Epithelial cell of prostate (primary cell): ENCODE measurements at regions not wholly inside any gene's neighbourhood (a gene's known extent, or its start where the extent isn't known, plus 50 kb on each side); places are given as distances from the start of the nearest gene placed in this dataset.

Experiments used
- DNase-seq: peaks from one replicate; pipeline ENCODE4 v3.0.0-alpha.2; 2011; ENCODE audit warnings: low read depth, low spot score
- H3K27ac ChIP-seq: fragments of 450-650 bp; 2 replicates; pipeline ENCODE4 v1.5.1; 2017; ENCODE audit warnings: mild to moderate bottlenecking

GRCh38 chr4:146998157-146998556 lies 52.5 kb upstream of the TTC29 start:
- H3K27ac ChIP-seq = no peak overlapping the region
- DNase-seq = no peak

DNA sequence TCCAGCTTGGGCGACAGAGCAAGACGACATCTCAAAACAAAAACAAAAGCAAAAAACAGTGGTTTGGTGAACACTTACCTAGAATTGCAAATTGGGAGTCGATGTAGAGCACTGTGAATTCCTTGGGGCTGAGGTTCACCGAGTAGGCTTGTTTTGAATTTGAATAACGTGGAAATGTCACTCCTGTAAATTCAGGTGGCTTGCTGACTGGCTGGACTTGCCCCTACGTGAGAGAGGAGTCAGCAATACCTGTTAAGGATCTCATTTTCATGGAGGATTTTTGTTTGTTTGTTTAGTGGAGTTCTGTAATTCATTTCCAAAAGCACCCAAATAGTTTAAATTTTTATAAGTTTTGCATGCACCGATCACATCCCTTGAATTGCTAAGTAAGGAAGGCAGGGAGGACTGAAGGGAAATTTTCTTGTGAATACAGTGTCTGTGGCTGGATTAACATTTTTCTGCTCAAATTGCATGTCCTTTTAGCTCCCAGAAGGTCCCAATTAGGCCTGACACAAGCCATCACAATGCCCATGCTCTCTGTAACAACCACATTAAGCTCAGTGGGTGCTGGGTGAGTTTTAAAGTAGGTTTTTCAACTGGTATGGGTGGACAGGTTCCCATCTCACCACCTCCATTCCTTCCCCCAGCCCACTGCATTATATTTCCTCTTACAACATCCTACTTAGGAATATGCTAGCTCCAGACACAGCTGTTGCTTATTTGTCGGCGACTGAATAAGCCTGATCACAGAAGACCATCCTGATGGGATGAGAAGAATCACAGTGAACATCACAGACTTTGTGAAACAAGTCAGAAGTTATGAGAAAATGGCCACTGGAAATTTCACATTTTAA lies 58.5 kb upstream of the TTC29 start:
- no peak for DNase-seq
- no peak overlapping the region for H3K27ac ChIP-seq

- no peak for DNase-seq
- H3K27ac ChIP-seq = no peak overlapping the region
Measured at GRCh38 chr4:147006229-147006628, 60.6 kb upstream of the TTC29 start.

DNA sequence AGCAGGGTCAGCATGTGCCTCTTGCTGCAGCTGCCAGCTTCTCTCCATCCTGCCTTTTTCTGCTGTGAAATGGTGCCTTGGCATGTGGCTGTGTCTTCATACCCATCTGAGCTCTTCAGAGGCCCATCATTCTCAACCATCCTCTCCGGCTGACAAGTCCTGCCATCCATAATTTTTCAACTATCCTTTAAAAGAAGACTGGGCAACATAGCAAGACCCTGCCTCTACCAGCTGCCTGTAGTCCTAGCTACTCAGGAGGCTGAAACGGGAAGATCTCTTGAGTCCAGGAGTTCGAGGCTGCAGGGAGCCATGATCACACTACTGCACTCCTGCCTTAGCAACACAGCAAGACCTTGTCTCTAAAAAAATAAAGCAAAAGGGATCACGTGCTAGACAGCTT lies 64.2 kb upstream of the TTC29 start:
- DNase-seq = no peak
- no peak overlapping the region for H3K27ac ChIP-seq

GRCh38 chr4:147011411-147011810 lies 65.7 kb upstream of the TTC29 start:
- H3K27ac ChIP-seq = no peak overlapping the region
- no peak for DNase-seq

GRCh38 chr4:147012059-147012707 lies 66.5 kb upstream of the TTC29 start:
- no peak overlapping the region for H3K27ac ChIP-seq
- DNase-seq = no peak

DNA sequence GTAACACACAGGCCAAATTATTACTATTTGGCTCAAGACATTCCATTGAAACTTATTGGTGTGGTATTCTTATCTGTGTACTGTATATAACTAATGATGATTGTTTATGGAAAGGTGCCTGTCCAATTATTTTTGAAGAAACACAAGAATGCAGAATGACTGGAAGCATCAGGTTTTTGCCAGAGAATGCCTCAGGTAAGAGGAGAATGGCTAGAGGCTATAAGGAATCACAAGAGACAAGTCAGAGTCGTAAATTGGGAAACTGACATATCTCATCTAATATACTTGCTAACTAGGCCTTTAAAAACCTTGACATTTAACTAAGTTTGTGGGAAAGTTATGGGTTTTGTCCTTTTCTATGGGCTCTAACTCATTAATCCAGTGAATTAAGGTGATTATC lies 69.3 kb upstream of the TTC29 start:
- no peak for DNase-seq
- no peak overlapping the region for H3K27ac ChIP-seq

GRCh38 chr4:147015491-147015890 lies 69.8 kb upstream of the TTC29 start:
- no peak overlapping the region for H3K27ac ChIP-seq
- DNase-seq = no peak

DNA sequence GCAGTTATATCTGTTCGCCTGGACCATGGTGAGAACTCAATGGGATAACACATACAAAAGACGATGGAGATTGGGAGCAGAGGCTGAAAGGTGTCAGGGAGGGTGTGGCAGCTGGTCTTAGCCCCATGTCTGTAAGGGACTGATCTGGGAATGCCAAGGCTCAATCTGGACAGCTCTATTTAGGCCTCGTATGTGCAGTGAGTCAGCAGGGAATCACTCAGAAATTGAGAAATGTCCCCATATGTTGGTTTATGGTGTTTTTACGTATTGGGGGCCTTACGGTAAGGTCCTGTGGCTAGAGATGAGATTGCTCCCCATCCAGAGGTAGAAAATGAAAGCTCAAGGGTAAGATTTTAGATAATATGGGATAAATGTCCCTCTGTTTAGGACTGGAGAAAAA lies 71.4 kb upstream of the TTC29 start:
- DNase-seq = no peak
- no peak overlapping the region for H3K27ac ChIP-seq

DNA sequence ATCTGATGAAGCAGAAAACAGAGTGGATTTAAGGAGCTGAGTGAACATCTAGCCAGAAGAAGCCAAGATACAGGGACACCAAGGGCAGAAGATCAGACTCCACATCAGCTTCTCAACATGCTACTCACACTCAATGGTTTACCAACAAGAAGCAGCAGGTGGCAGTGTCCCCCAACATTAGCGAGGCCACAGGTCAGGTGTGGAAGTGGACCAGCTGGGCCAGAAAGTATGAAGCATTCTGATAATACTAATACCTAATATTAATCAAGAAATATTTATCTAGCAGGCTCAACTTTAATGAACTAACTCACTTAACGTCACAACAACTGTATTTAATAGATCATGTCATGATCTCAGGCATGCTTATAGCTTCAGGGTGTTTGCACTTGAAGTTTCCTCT lies 73.4 kb upstream of the TTC29 start:
- H3K27ac ChIP-seq = no peak overlapping the region
- peak; percentile 5 for DNase-seq

- DNase-seq = no peak
- H3K27ac ChIP-seq = no peak overlapping the region
Measured at GRCh38 chr4:147020456-147020855, 74.8 kb upstream of the TTC29 start.

- H3K27ac ChIP-seq = no peak overlapping the region
- DNase-seq = no peak
Measured at GRCh38 chr4:147025042-147025441, 79.4 kb upstream of the TTC29 start.

DNA sequence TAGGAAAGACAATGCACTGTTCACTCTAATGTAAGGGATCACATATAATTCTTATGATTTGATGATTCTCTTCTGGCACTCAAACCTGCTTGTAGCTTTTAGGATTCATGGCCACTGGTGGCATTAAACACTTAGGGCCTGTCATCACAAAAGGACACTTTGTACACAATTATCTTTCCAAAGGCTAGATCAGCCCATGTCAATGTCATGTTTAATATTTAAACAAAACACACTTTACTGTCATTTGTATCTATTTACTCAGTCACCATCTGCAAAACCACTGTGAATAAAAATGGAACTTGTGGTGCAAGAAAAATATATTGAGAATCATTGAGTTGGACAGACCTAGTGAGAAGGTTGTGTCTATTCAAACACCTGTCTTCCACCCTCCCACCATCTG lies 83.6 kb upstream of the TTC29 start:
- DNase-seq = no peak
- no peak overlapping the region for H3K27ac ChIP-seq

DNA sequence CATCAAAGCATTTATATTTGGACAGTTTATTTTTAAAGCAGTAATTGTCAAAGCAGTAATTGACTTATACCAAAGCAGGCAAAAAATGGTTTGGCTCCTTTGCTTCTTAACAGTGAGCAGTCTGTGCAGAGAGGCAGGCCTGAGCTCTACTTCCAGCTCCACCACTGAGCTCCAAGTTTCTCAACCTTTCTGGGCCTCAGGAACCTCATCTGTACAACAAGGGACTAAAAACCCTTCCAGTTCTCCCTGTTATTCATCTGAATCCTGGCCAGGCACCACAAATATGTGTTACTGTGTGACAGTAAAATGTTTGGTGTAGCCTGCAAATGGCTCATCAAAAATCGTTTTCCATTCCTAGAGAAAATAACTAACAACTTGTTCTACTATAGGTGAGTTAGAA lies 88.7 kb upstream of the TTC29 start:
- H3K27ac ChIP-seq = no peak overlapping the region
- DNase-seq = no peak

DNA sequence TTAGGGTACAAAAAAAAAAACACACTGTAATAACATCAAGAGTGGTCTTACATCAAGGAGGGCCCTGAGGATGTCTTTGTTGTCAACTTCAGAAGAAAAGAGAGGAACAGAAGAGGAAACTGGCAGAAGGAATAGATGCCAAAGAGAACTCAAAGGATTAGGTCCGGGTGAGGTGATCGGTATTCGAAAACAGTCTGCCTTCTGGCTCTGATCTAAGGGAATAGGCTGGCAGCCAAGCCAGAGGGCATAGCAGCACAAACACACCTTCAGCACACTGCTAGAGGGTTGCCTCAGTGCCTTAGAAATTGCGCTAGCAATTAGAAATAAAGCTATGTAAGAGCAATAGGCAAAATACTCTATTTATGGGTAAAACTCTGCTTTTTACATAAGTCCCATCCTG lies 91.4 kb upstream of the TTC29 start:
- DNase-seq = no peak
- no peak overlapping the region for H3K27ac ChIP-seq

DNA sequence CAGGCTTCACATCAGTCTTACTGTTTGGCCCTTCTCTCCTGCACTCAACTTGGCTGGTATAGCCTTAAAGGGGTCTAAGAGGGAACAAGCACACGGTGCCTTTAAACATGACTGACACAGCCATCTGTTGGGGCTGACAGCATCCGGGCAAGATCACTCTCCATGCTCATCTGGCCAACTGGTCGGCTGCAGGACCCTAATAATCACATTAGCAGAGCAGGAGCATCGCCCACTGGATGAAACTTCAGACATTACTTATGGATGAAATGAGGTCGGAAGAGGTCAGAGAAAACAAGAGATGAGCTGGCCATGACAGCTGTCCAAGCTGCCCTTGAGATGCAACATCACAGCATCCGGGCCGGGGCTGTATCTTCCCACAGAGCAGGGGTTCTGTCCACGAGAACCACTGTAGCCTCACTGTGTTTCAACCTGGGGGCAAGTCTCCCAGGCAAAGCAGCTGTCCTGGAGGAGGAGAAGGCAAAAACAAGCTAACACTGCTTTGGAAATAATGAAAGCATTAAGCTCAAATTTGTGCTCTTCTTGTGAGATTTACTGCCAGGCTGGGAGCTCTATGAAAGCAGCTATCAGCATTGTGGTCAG lies 94.4 kb upstream of the TTC29 start:
- H3K27ac ChIP-seq = no peak overlapping the region
- DNase-seq = no peak

DNA sequence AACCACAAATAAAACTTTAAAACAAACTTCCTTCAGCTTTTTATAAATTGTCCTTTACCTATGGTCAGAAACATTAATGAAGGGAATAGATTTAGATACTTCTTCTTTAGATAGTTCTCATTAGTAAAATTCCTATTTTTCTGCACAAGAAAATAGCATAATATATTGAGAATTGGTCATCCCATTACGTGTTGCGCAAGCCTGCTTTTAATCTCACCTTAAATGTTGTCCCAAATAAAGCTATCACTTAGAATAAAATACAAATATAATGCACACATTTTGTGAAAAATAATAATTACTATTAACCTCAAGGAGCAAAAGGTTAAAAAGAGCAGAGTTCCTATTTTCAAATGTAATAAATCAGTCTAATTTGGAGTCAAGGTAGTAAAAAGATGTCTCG lies 95.2 kb upstream of the TTC29 start:
- no peak for DNase-seq
- H3K27ac ChIP-seq = no peak overlapping the region

DNA sequence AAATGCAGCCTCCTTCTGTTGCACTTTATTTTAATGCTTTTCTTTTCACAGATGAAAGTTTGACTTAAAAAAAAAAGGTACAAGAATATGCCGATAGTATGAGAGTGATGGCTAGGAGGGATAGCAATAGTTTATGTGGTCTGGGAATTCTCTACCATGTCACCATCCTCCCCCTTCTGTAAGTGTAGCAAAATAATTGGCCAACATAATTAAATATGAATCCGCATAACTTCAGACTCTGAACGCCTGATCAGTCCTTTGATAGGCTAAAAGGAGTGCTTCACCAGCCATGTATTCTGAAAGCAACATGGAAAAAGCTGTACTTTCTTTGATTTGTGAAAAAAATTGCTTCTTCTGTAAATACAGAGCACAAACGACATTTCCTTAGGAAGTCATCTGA lies 95.7 kb upstream of the TTC29 start:
- no peak for DNase-seq
- H3K27ac ChIP-seq = no peak overlapping the region

- no peak for DNase-seq
- H3K27ac ChIP-seq = no peak overlapping the region
Measured at GRCh38 chr4:147042046-147042445, 96.4 kb upstream of the TTC29 start.

DNA sequence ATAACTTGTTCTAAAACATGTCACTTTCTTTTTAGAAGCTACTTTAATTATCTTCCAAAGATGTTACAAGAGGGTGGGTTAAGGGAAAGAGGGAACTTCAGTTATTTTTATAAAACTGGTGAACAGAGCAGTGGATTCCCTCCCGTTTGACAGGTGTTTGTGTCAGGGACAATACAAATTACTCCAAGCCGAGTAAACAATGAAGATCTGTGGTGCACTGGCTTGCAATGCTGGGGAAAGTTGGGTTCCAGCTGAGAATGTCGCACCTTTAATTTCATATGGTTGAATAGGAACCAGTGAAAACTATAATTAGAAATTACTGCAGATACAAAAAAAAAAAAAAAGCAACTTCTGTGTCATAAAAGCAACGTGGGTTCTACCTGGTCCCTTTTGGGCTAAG lies 98.6 kb upstream of the TTC29 start:
- no peak overlapping the region for H3K27ac ChIP-seq
- DNase-seq = no peak

- DNase-seq = no peak
- no peak overlapping the region for H3K27ac ChIP-seq
Measured at GRCh38 chr4:147049946-147050345, 104.3 kb upstream of the TTC29 start.

GRCh38 chr4:147050356-147050765 lies 104.7 kb upstream of the TTC29 start:
- H3K27ac ChIP-seq = no peak overlapping the region
- DNase-seq = no peak
